COR-L47 (cell line): ENCODE measurements at regions not wholly inside any gene's neighbourhood (a gene's known extent, or its start where the extent isn't known, plus 50 kb on each side); places are given as distances from the start of the nearest gene placed in this dataset.
"Not testable (repeated sequence)": the region's sequence is repeated elsewhere in the genome, so short reads cannot be mapped to it uniquely, and the experiment has no call there.

Source experiments
- DNase-seq: peaks from one replicate; lab custom pipeline; 2025; lab: John Stamatoyannopoulos, UW

- no peak for DNase-seq
Measured at GRCh38 chr13:105679838-105680237, 855.6 kb downstream of the EFNB2 start.

GRCh38 chr13:105678072-105678471 lies 857.4 kb downstream of the EFNB2 start:
- DNase-seq, result no peak

GRCh38 chr13:105672881-105673280 lies 862.6 kb downstream of the EFNB2 start:
- no peak for DNase-seq

- DNase-seq, result not testable (repeated sequence)
Measured at GRCh38 chr13:105671131-105671530, 864.3 kb downstream of the EFNB2 start.

- no peak for DNase-seq
Measured at GRCh38 chr13:105670179-105670990, 865.1 kb downstream of the EFNB2 start.

- no peak for DNase-seq
Measured at GRCh38 chr13:105665284-105665683, 870.2 kb downstream of the EFNB2 start.

GRCh38 chr13:105663182-105663581 lies 872.3 kb downstream of the EFNB2 start:
- DNase-seq, result no peak

GRCh38 chr13:105660561-105660960 lies 874.9 kb downstream of the EFNB2 start:
- DNase-seq, result no peak

- no peak for DNase-seq
Measured at GRCh38 chr13:105658431-105658830, 877.0 kb downstream of the EFNB2 start.

GRCh38 chr13:105655046-105655445 lies 880.4 kb downstream of the EFNB2 start:
- no peak for DNase-seq

- no peak for DNase-seq
Measured at GRCh38 chr13:105643966-105644365, 891.5 kb downstream of the EFNB2 start.

- no peak for DNase-seq
Measured at GRCh38 chr13:105642511-105642958, 892.9 kb downstream of the EFNB2 start.

- no peak for DNase-seq
Measured at GRCh38 chr13:105641121-105641520, 894.3 kb downstream of the EFNB2 start.

GRCh38 chr13:105638426-105638825 lies 897.0 kb downstream of the EFNB2 start:
- no peak for DNase-seq

- no peak for DNase-seq
Measured at GRCh38 chr13:105634059-105634458, 901.4 kb downstream of the EFNB2 start.

GRCh38 chr13:105630431-105630830 lies 905.0 kb downstream of the EFNB2 start:
- no peak for DNase-seq

- no peak for DNase-seq
Measured at GRCh38 chr13:105627270-105627669, 908.2 kb downstream of the EFNB2 start.

- DNase-seq, result no peak
Measured at GRCh38 chr13:105625691-105626090, 909.8 kb downstream of the EFNB2 start.

- no peak for DNase-seq
Measured at GRCh38 chr13:105616333-105617075, 919.0 kb downstream of the EFNB2 start.

- DNase-seq, result no peak
Measured at GRCh38 chr13:105612541-105612940, 922.9 kb downstream of the EFNB2 start.

GRCh38 chr13:105611424-105611823 lies 924.0 kb downstream of the EFNB2 start:
- no peak for DNase-seq

- DNase-seq, result no peak
Measured at GRCh38 chr13:105608104-105608503, 927.4 kb downstream of the EFNB2 start.

- no peak for DNase-seq
Measured at GRCh38 chr13:105607426-105607825, 928.0 kb downstream of the EFNB2 start.
